GM12865 (cell line): ENCODE measurements at regions not wholly inside any gene's neighbourhood (a gene's known extent, or its start where the extent isn't known, plus 50 kb on each side); places are given as distances from the start of the nearest gene placed in this dataset.

Experiments
- DNase-seq: peaks from one replicate; pipeline ENCODE4 v3.0.0; 2010; ENCODE audit warnings: low read depth
- H3K4me3 ChIP-seq: 2 replicates; pipeline ENCODE4 v1.5.1; 2011; ENCODE audit warnings: mild to moderate bottlenecking, low read depth, low read length, control low read depth
- CTCF ChIP-seq: IDR thresholded peaks from 2 replicates; pipeline ENCODE4 v1.5.1; 2011; ENCODE audit warnings: low read length, control low read depth, low read depth, inconsistent platforms; ENCODE audit not compliant: insufficient read depth; ENCODE audit errors: missing control alignments

- TF ChIP-seq CTCF: no peak
- DNase-seq: no peak
- no peak overlapping the region for H3K4me3 ChIP-seq
Measured at GRCh38 chr6:98636941-98637340, 197.4 kb upstream of the POU3F2 start.

GRCh38 chr6:98639089-98639635 lies 195.2 kb upstream of the POU3F2 start:
- no peak for TF ChIP-seq CTCF
- no peak overlapping the region for H3K4me3 ChIP-seq

GRCh38 chr6:98640366-98640765 lies 194.0 kb upstream of the POU3F2 start:
- DNase-seq: no peak
- no peak for TF ChIP-seq CTCF

More at GRCh38 chr6:98639089-98639635, 195.2 kb upstream of the POU3F2 start:
- no peak for DNase-seq

GRCh38 chr6:98641949-98642719 lies 192.2 kb upstream of the POU3F2 start:
- DNase-seq: no peak
- H3K4me3 ChIP-seq: no peak overlapping the region
- no peak for TF ChIP-seq CTCF

More at GRCh38 chr6:98640366-98640765, 194.0 kb upstream of the POU3F2 start:
- H3K4me3 ChIP-seq: no peak overlapping the region

GRCh38 chr6:98644063-98644462 lies 190.3 kb upstream of the POU3F2 start:
- TF ChIP-seq CTCF: no peak
- DNase-seq: no peak
- no peak overlapping the region for H3K4me3 ChIP-seq

- no peak for DNase-seq
- H3K4me3 ChIP-seq: no peak overlapping the region
Measured at GRCh38 chr6:98648211-98648914, 186.0 kb upstream of the POU3F2 start.

More at GRCh38 chr6:98648211-98648914, 186.0 kb upstream of the POU3F2 start:
- no peak for TF ChIP-seq CTCF
